ENCODE measurements at regions not wholly inside any gene's neighbourhood (a gene's known extent, or its start where the extent isn't known, plus 50 kb on each side); places are given as distances from the start of the nearest gene placed in this dataset.

GRCh38 chr1:69223156-69223555, 344.6 kb upstream of the LRRC7 start:
- in situ Hi-C loops (cut with MboI): no loop called here
- 6 to 7% methylated on average over 1 of the region's 1 CpG for WGBS, 2 experiments (ENCODE audit: low coverage in 1 of 2, low lambda C conversion rate in 2 of 2, missing lambda C conversion rate in 2 of 2)
- H3K4me1 ChIP-seq (ENCODE audit: insufficient read depth): no peaks in the 10 kb centered on the region

GRCh38 chr1:69228501-69228900, 339.2 kb upstream of the LRRC7 start:
- Histone ChIP-seq H3K9me2 (ENCODE audit: insufficient read depth) (no peaks in the 10 kb centered on the region), H3K9ac (no peak overlapping the region), H3K79me2 (ENCODE audit: insufficient read depth) (no peaks in the 10 kb centered on the region), H2AFZ (no peak overlapping the region), H3K36me3 (ENCODE audit: low read depth) (no peaks in the 10 kb centered on the region), H3K27ac (no peak overlapping the region), H3K9me3 (ENCODE audit: low read depth) (no peaks in the 10 kb centered on the region), H3K4me2 (ENCODE audit: unreplicated experiment) (no peak overlapping the region), H3K4me1 (ENCODE audit: insufficient read depth) (no peaks in the 10 kb centered on the region), H3K27me3 (replicated peaks; ENCODE audit: insufficient read depth) (no peaks in the 10 kb centered on the region), H3K4me3 (no peak overlapping the region), H3F3A (ENCODE audit: insufficient read depth) (no peaks in the 10 kb centered on the region), H4K20me1 (ENCODE audit: insufficient read depth) (no peaks in the 10 kb centered on the region)
- no peak for DNase-seq
- WGBS, 2 experiments (ENCODE audit: low coverage in 1 of 2, low lambda C conversion rate in 2 of 2, missing lambda C conversion rate in 2 of 2): 0 to 6% methylated on average over 1 of the region's 1 CpG
- TF ChIP-seq EZH2phosphoT487 (IDR thresholded peaks at IDR 0.05; ENCODE audit: insufficient read depth, low read depth): no peak
- TF ChIP-seq EZH2 (IDR thresholded peaks at IDR 0.05; ENCODE audit: insufficient read depth, poor library complexity, severe bottlenecking): no peak
- in situ Hi-C loops (cut with MboI): no loop called here

More at GRCh38 chr1:69223156-69223555, 344.6 kb upstream of the LRRC7 start:
- Histone ChIP-seq H4K20me1 (ENCODE audit: insufficient read depth) (no peaks in the 10 kb centered on the region), H3K9me2 (ENCODE audit: insufficient read depth) (no peaks in the 10 kb centered on the region), H3K9me3 (ENCODE audit: low read depth) (no peaks in the 10 kb centered on the region), H3K79me2 (ENCODE audit: insufficient read depth) (no peaks in the 10 kb centered on the region), H3K36me3 (ENCODE audit: low read depth) (no peaks in the 10 kb centered on the region), H2AFZ (no peak overlapping the region), H3K9ac (no peak overlapping the region), H3K4me3 (no peak overlapping the region), H3K27ac (no peak overlapping the region), H3K4me2 (ENCODE audit: unreplicated experiment) (no peak overlapping the region), H3F3A (ENCODE audit: insufficient read depth) (no peaks in the 10 kb centered on the region), H3K27me3 (replicated peaks; ENCODE audit: insufficient read depth) (no peaks in the 10 kb centered on the region)
- TF ChIP-seq EZH2 (IDR thresholded peaks at IDR 0.05; ENCODE audit: insufficient read depth, poor library complexity, severe bottlenecking) (no peak), EZH2phosphoT487 (IDR thresholded peaks at IDR 0.05; ENCODE audit: insufficient read depth, low read depth) (no peak)
- no peak for DNase-seq

GRCh38 chr1:69230208-69230607, 337.5 kb upstream of the LRRC7 start:
- DNase-seq: no peak
- H3K79me2 ChIP-seq (ENCODE audit: insufficient read depth): no peaks in the 10 kb centered on the region
- TF ChIP-seq EZH2 (IDR thresholded peaks at IDR 0.05; ENCODE audit: insufficient read depth, poor library complexity, severe bottlenecking): no peak
- no peak for TF ChIP-seq EZH2phosphoT487 (IDR thresholded peaks at IDR 0.05; ENCODE audit: insufficient read depth, low read depth)
- H3K9me3 ChIP-seq (ENCODE audit: low read depth): no peaks in the 10 kb centered on the region
- no peaks in the 10 kb centered on the region for H3K36me3 ChIP-seq (ENCODE audit: low read depth)
- H3K9ac ChIP-seq: no peak overlapping the region
- H3K4me1 ChIP-seq (ENCODE audit: insufficient read depth): no peaks in the 10 kb centered on the region
- no peak overlapping the region for H3K4me3 ChIP-seq
- no peak overlapping the region for H3K4me2 ChIP-seq (ENCODE audit: unreplicated experiment)
- in situ Hi-C loops (cut with MboI): no loop called here
- H2AFZ ChIP-seq: no peak overlapping the region
- no peaks in the 10 kb centered on the region for H3F3A ChIP-seq (ENCODE audit: insufficient read depth)
- H3K9me2 ChIP-seq (ENCODE audit: insufficient read depth): no peaks in the 10 kb centered on the region
- no peak overlapping the region for H3K27ac ChIP-seq
- no peaks in the 10 kb centered on the region for H3K27me3 ChIP-seq (replicated peaks; ENCODE audit: insufficient read depth)
- H4K20me1 ChIP-seq (ENCODE audit: insufficient read depth): no peaks in the 10 kb centered on the region

GRCh38 chr1:69233463-69233862, 334.3 kb upstream of the LRRC7 start:
- Histone ChIP-seq H3K27me3 (replicated peaks; ENCODE audit: insufficient read depth) (no peaks in the 10 kb centered on the region), H3K9me2 (ENCODE audit: insufficient read depth) (no peaks in the 10 kb centered on the region), H3F3A (ENCODE audit: insufficient read depth) (no peaks in the 10 kb centered on the region), H2AFZ (no peak overlapping the region), H4K20me1 (ENCODE audit: insufficient read depth) (no peaks in the 10 kb centered on the region), H3K36me3 (ENCODE audit: low read depth) (no peaks in the 10 kb centered on the region), H3K27ac (no peak overlapping the region), H3K4me2 (ENCODE audit: unreplicated experiment) (no peak overlapping the region), H3K4me3 (no peak overlapping the region), H3K4me1 (ENCODE audit: insufficient read depth) (no peaks in the 10 kb centered on the region), H3K9me3 (ENCODE audit: low read depth) (no peaks in the 10 kb centered on the region), H3K79me2 (ENCODE audit: insufficient read depth) (no peaks in the 10 kb centered on the region), H3K9ac (no peak overlapping the region)
- DNase-seq: no peak
- no peak for TF ChIP-seq EZH2 (IDR thresholded peaks at IDR 0.05; ENCODE audit: insufficient read depth, poor library complexity, severe bottlenecking)
- no peak for TF ChIP-seq EZH2phosphoT487 (IDR thresholded peaks at IDR 0.05; ENCODE audit: insufficient read depth, low read depth)
- in situ Hi-C loops (cut with MboI): no loop called here

- no peak overlapping the region for H2AFZ ChIP-seq
- 62 to 73% methylated on average over 1 of the region's 1 CpG for WGBS, 2 experiments (ENCODE audit: low coverage in 1 of 2, low lambda C conversion rate in 2 of 2, missing lambda C conversion rate in 2 of 2)
- H3K4me3 ChIP-seq: no peak overlapping the region
These were observed 323.5 kb upstream of the LRRC7 start for GRCh38 chr1:69244211-69244610.

More at GRCh38 chr1:69244211-69244610, 323.5 kb upstream of the LRRC7 start:
- H3K9ac ChIP-seq: no peak overlapping the region
- H3K9me2 ChIP-seq (ENCODE audit: insufficient read depth): no peaks in the 10 kb centered on the region
- H3K36me3 ChIP-seq (ENCODE audit: low read depth): no peaks in the 10 kb centered on the region
- H3K9me3 ChIP-seq (ENCODE audit: low read depth): no peaks in the 10 kb centered on the region
- H3K27me3 ChIP-seq (replicated peaks; ENCODE audit: insufficient read depth): no peaks in the 10 kb centered on the region
- in situ Hi-C loops (cut with MboI): no loop called here
- no peak for DNase-seq
- TF ChIP-seq EZH2 (IDR thresholded peaks at IDR 0.05; ENCODE audit: insufficient read depth, poor library complexity, severe bottlenecking): no peak
- TF ChIP-seq EZH2phosphoT487 (IDR thresholded peaks at IDR 0.05; ENCODE audit: insufficient read depth, low read depth): no peak
- H3K4me2 ChIP-seq (ENCODE audit: unreplicated experiment): no peak overlapping the region
- no peak overlapping the region for H3K27ac ChIP-seq
- H3K79me2 ChIP-seq (ENCODE audit: insufficient read depth): no peaks in the 10 kb centered on the region
- H3K4me1 ChIP-seq (ENCODE audit: insufficient read depth): no peaks in the 10 kb centered on the region
- H4K20me1 ChIP-seq (ENCODE audit: insufficient read depth): no peaks in the 10 kb centered on the region
- no peaks in the 10 kb centered on the region for H3F3A ChIP-seq (ENCODE audit: insufficient read depth)

Data from GM23248 (cell line).